ENCODE measurements at regions not wholly inside any gene's neighbourhood (a gene's known extent, or its start where the extent isn't known, plus 50 kb on each side); places are given as distances from the start of the nearest gene placed in this dataset.

- TF ChIP-seq E2F1 (CRISPR knock-in tag; IDR thresholded peaks at IDR 0.05) (no peak), POLR2AphosphoS5 (IDR thresholded peaks at IDR 0.05; ENCODE audit: control insufficient read depth, insufficient read depth, low read depth, low read length) (peak; percentile 98), KLF6 (CRISPR knock-in tag; IDR thresholded peaks at IDR 0.05; ENCODE audit: borderline replicate concordance) (no peak), ZFP36 (IDR thresholded peaks at IDR 0.05; ENCODE audit: low read depth, low read length, partially characterized antibody) (no peak)
Measured at GRCh38 chr5:68428231-68428811, 212.8 kb downstream of the PIK3R1 start.

Measured in K562 (cell line).